ENCODE measurements at regions not wholly inside any gene's neighbourhood (a gene's known extent, or its start where the extent isn't known, plus 50 kb on each side); places are given as distances from the start of the nearest gene placed in this dataset.

DNA sequence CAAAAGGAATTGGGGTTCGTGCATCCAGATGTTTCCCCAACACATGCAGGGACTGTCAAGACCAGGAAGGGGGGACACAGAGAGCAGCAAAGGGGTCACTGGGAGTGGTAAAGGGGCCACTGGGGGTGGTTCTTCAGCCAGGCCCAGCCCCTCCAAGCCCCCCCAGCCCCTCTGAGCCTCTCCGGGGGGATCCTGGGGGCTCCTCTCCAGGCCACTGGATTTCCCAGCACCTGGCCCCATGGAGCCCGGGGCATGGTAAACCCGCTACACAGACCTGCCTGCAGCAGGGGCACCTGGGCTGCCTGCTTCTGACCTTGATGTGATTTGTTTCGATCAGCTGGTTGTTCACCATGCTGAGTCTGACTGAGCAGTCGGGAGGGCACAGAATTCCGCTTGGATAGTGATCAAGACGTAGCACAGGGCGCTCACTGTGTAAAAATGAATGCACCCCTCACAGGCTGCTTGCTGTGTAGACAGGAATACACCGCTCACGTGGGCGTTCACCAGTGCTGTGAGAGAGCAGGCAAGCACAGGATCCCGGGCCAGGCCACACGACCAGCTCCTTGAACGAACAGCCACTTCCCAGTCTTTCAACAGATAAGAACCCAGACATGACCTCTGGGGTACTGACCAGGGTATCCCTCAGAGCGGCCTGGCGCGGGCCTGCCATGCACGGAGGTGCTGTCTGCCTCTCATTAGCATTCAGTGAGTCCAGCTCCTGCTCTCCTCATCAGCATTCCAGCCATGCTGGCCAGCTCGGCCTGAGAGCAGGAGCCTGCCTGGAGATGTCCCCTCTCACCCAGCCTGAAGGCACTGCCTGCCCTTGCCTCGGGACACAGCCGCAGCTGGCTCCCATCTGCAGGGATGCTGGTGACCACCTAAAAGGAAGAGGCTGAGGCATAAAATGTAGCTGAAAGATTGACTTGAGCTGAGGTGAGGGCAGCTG is 73.3 kb upstream of the OTOS start:
- TF ChIP-seq ZFX (IDR thresholded peaks at IDR 0.05): no peak
- TF ChIP-seq, protein P1, sequence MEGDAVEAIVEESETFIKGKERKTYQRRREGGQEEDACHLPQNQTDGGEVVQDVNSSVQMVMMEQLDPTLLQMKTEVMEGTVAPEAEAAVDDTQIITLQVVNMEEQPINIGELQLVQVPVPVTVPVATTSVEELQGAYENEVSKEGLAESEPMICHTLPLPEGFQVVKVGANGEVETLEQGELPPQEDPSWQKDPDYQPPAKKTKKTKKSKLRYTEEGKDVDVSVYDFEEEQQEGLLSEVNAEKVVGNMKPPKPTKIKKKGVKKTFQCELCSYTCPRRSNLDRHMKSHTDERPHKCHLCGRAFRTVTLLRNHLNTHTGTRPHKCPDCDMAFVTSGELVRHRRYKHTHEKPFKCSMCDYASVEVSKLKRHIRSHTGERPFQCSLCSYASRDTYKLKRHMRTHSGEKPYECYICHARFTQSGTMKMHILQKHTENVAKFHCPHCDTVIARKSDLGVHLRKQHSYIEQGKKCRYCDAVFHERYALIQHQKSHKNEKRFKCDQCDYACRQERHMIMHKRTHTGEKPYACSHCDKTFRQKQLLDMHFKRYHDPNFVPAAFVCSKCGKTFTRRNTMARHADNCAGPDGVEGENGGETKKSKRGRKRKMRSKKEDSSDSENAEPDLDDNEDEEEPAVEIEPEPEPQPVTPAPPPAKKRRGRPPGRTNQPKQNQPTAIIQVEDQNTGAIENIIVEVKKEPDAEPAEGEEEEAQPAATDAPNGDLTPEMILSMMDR (conservative IDR thresholded peaks at IDR 0.05): no peak
- no peak overlapping the region for H3K27ac ChIP-seq

DNA sequence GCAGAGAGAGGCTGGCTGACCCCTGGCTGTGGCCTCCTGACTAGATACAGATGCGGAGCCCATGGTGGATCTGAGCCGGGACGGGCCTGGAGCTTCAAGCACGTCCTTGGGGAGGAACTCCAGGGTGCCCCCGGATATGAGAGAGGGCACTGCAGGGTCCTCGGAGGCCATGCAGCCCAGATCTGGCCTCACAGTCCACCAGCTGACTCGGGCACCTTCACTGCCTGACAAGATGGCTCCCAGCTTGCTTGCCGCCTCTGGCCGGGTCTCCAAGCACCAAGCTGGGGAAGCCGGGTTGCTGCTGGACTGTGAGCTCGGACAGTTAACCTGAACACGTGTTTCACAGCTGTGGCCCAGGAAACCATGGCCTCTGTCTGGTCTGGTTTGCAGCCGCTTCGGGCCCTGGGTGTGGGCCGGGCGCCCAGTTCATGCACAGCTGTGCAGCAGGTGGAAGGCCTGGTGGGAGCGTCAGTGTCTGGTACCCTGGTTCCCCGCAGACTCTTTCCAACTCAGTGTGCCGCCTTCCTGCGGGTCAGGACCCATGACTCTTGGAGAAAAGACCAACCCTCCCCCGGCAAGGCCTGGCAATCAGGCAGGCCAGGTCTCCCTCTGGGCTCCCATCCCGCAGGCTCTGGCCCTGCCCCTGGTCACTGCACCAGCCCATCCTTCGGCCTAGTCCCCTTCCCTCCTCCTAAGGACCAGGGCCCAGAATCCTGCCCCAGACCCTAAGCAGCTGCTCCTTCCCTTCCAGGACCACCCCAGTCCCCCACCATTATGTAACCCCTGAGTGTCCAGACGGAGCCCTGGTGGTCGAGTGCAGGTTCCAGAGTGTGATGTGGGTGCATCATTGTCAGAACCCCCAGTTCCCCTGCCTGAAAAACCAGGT is 74.6 kb upstream of the OTOS start:
- no peak overlapping the region for H3K27ac ChIP-seq
- no peak for TF ChIP-seq ZFX (IDR thresholded peaks at IDR 0.05)

DNA sequence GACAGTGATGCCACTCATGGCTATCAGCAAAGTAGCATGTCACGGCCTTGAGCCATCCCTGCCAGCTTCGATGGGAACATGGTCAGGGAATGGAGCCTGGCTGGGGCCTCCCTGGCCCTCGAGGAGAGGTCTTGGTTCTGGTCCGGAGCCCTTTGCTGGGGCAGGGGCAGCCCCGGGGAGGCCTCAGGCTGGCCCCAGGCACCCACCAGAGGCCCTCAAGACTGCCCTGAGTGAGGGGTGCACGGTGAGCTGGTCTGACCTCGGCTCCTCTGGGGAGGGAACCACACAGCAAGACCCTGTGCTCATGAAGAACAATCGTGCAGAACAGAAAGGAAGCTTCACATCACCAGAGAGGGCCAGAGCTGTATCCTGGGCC is 75.2 kb upstream of the OTOS start:
- no peak overlapping the region for H3K27ac ChIP-seq
- TF ChIP-seq, protein P1 (conservative IDR thresholded peaks at IDR 0.05): no peak
- TF ChIP-seq ZFX (IDR thresholded peaks at IDR 0.05): no peak

DNA sequence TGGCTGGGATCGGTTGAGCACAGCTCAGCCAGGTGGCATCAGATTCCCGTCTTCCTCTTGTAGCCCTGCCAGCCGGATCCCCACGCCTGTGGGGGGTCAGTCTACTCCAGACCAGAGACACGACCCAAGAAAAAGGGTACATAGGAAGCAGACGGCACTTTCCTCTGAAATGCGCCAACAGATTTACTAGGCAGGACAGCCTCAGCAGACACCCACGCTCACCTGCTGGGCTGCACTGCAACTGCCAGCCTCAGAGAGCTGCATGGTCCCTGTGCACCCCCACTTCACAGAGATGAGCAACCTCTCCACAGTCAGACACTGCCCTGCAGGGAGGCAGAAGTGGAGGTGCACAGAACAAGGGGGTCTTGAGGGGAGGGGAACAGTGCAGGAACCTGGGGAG is 75.7 kb upstream of the OTOS start:
- TF ChIP-seq, protein P1 (conservative IDR thresholded peaks at IDR 0.05): no peak
- no peak for TF ChIP-seq ZFX (IDR thresholded peaks at IDR 0.05)

DNA sequence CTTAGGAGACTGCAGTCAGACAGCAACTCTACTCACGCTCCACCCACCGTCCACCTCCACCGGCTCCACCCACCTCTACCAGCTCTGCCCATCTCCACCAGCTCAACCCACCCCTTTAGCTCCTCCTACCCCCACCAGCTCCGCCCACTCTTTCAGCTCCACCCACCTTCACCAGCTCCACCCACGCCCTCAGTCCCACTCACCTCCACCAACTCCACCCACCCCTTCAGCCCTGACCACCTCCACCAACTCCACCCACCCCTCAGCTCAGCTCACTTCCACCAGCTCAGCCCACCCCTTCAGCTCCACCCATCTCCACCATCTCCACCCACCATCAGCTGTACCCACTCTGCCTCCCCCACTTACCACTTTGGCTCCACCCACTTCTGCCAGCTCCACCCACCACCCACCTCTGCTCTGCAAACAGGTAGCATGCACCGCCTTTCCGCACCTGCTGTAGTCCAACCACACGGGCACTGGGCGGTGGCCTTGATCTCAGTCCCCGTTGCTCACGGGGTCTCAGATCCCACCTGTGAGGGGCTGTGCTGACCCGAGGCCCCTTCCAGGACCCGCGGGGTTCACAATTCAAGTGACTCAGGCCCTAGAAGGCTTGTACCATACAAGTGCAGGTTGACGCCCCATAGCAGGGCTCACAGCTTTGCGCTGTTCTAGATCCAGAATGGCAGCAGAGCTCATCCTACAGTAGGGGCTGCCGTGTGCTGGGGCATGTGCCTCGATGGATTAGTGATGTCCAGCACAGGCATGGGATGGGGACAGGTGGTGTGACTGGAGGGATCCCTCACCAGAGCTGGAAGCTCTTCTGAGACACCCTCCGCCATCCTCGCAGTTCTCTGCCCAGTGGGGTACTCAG is 77.2 kb upstream of the OTOS start:
- TF ChIP-seq ZFX (IDR thresholded peaks at IDR 0.05): no peak
- TF ChIP-seq, protein P1 (conservative IDR thresholded peaks at IDR 0.05): no peak

More for the DNA sequence above, 75.7 kb upstream of the OTOS start:
- H3K27ac ChIP-seq: no peak overlapping the region

DNA sequence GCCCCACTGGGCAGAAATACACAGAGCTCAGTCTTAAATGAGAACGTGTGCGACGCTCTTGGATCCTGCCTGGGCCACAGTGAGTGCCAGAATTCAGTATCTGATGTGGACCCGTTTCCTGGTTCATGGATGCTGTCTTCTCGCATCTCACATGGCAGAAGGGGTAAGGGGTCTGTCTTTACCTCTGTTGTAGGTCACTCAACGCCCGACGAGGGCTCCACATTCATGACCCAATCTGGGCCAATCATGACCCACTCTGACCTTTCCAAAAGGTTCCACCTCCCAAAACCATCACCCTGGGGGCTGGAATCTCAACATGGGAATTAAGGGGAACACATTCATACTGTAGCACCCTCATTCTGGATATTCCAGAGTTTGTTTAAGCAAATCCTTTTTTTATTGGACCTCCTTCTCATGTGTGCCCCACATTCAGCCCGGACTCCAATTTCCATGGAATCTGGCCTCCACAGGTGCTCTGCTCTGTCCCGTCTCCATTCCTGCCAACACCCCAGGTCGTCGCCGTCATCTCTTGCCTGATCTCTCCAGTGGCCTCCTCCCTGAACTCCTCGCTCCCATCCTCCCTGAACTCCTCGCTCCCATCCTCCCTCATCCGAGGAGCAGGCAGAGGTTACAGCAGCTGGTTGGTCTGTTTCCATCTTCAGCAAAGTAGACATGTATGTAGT is 78.9 kb upstream of the OTOS start:
- H3K27ac ChIP-seq: no peak overlapping the region
- no peak for TF ChIP-seq ZFX (IDR thresholded peaks at IDR 0.05)
- TF ChIP-seq, protein P1 (conservative IDR thresholded peaks at IDR 0.05): no peak

More for the DNA sequence above, 77.2 kb upstream of the OTOS start:
- no peak overlapping the region for H3K27ac ChIP-seq

DNA sequence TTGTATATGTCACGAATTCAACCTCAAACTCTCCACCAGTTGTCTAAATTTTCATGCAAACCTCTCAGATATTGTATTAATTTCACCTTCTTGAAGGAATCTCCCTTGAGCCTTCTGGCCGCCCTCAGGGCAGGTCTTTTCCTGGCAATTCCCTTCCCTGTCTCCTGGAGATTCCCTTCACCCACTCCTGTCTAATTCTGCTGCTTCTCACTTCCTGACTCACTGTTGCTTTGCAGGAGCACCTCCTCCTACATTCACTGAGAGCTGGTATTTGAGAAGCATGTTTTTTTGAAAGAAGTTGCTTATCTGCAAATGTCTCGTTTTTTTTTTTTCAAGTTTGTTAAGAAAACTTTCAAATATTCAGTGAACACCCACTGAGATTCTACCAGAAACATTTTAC is 79.9 kb upstream of the OTOS start:
- no peak for TF ChIP-seq ZFX (IDR thresholded peaks at IDR 0.05)
- no peak overlapping the region for H3K27ac ChIP-seq

All from C4-2B (cell line).